ENCODE measurements at regions not wholly inside any gene's neighbourhood (a gene's known extent, or its start where the extent isn't known, plus 50 kb on each side); places are given as distances from the start of the nearest gene placed in this dataset.
"Not testable (repeated sequence)": the region's sequence is repeated elsewhere in the genome, so short reads cannot be mapped to it uniquely, and the experiment has no call there.

DNA sequence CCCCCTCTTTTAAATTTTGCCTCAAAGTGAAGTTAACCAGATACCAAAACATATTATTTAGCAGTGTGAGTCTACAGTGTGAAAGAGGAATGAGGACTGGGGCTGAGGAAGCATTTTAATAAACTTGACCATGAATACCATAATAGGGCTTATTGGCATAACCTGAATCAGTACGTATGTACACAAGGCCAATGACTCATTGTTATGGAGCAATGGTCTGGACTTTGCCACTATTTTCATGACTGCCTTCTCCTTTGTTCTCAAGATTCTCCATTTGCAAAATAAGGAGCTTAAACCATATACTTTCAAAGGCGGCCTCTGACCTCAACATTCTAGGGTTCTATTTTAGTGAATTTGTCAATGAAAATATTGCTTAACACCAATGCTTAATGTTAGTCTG, 102.8 kb upstream of the OR13H1 start:
- no peak overlapping the region for H3K4me3 ChIP-seq (ENCODE audit: control insufficient read depth, low read depth, low read length)
- DNase-seq (ENCODE audit: low read depth): no peak
- TF ChIP-seq, protein P1, sequence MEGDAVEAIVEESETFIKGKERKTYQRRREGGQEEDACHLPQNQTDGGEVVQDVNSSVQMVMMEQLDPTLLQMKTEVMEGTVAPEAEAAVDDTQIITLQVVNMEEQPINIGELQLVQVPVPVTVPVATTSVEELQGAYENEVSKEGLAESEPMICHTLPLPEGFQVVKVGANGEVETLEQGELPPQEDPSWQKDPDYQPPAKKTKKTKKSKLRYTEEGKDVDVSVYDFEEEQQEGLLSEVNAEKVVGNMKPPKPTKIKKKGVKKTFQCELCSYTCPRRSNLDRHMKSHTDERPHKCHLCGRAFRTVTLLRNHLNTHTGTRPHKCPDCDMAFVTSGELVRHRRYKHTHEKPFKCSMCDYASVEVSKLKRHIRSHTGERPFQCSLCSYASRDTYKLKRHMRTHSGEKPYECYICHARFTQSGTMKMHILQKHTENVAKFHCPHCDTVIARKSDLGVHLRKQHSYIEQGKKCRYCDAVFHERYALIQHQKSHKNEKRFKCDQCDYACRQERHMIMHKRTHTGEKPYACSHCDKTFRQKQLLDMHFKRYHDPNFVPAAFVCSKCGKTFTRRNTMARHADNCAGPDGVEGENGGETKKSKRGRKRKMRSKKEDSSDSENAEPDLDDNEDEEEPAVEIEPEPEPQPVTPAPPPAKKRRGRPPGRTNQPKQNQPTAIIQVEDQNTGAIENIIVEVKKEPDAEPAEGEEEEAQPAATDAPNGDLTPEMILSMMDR (IDR thresholded peaks at IDR 0.05; ENCODE audit: control insufficient read depth, insufficient read depth, low read depth, low read length, missing control alignments): no peak

DNA sequence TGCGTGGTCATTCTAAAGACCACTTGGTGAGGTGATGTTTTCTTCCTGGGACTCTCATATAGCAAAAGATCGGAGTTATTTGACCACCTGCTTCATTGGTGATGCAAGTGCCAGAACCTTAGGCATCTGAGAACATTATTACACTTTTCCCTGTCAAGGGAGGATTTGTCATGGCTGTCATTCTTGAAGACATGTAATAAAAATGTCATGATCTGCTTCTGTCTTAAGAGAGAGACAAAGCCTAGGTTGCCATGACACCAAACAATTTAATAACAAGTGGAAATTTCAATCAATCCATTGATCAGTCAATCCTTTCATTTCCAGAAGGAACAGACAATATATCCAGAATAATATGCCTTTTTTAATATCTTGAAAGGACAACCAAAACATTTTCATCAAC, 97.9 kb upstream of the OR13H1 start:
- DNase-seq (ENCODE audit: low read depth): no peak
- H3K4me3 ChIP-seq (ENCODE audit: control insufficient read depth, low read depth, low read length): no peak overlapping the region
- TF ChIP-seq, protein P1 (IDR thresholded peaks at IDR 0.05; ENCODE audit: control insufficient read depth, insufficient read depth, low read depth, low read length, missing control alignments): no peak

DNA sequence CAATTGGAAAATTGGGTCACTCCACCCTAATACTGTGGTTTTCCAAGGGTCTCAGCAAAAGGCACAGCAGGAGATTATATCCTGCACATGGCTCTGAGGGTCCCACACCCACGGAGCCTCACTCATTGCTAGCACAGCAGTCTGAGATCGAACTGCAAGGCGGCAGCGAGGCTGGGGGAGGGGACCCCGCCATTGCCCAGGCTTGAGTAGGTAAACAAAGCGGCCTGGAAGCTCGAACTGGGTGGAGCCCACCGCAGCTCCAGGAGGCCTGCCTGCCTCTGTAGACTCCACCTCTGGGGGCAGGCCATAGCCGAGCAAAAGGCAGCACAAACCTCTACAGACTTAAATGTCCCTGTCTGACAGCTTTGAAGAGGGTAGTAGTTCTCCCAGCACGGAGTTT, 82.0 kb upstream of the OR13H1 start:
- H3K4me3 ChIP-seq (ENCODE audit: control insufficient read depth, low read depth, low read length): not testable (repeated sequence)

DNA sequence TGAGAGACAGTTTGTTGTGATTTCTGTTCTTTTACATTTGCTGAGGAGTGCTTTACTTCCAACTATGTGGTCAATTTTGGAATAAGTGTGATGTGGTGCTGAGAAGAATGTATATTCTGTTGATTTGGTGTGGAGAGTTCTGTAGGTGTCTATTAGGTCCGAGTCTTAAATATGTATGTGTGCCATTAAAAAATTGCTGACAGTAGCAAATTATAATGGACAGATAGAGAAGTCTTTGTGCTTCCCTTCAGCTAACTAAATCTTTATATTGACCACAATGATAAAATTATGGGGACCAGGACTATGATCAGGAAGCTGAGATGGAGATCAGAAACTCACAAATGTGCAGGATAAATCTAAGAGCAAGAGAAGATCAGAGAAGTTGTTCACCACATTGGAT, 70.1 kb upstream of the OR13H1 start:
- not testable (repeated sequence) for DNase-seq (ENCODE audit: low read depth); H3K4me3 ChIP-seq (ENCODE audit: control insufficient read depth, low read depth, low read length)

More for the DNA sequence above, 82.0 kb upstream of the OR13H1 start:
- not testable (repeated sequence) for DNase-seq (ENCODE audit: low read depth)

DNA sequence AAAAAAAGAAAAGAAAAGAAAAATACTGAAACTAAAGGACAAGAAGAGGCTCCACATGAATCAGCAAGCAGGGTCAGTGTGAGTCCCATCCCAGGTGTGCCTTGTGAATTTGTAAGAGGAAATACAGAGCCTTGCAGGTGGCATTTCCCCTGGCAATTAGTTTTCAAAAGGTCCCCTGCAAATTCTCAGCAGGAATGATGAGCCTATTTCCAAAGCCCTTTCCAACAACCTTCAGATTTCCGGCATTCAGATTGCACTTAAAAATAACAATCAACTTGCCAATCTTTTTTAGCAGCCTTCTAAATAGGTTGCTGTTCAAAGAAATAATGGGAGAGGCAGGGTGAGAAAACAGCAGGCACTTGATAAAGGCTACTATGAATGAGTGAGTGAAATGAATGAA, 66.4 kb upstream of the OR13H1 start:
- TF ChIP-seq, protein P1 (IDR thresholded peaks at IDR 0.05; ENCODE audit: control insufficient read depth, insufficient read depth, low read depth, low read length, missing control alignments): no peak
- H3K4me3 ChIP-seq (ENCODE audit: control insufficient read depth, low read depth, low read length): no peak overlapping the region
- DNase-seq (ENCODE audit: low read depth): no peak

All from AG09309 (cell line).